H9 (cell line): ENCODE measurements at regions not wholly inside any gene's neighbourhood (a gene's known extent, or its start where the extent isn't known, plus 50 kb on each side); places are given as distances from the start of the nearest gene placed in this dataset.

ENCODE experiments used
- DNase-seq: peaks from one replicate; pipeline ENCODE4 v3.0.0-alpha.2; 2017
- H2AFZ ChIP-seq: one replicate; pipeline ENCODE4 v1.6.1; 2013; ENCODE audit warnings: mild to moderate bottlenecking, low read length, control low read depth, moderate library complexity
- H2AK5ac ChIP-seq: 2 replicates; pipeline ENCODE4 v1.6.1; 2013; ENCODE audit warnings: low read length, control low read depth, mixed read lengths; ENCODE audit not compliant: insufficient read length
- H2BK120ac ChIP-seq: one replicate; pipeline ENCODE4 v1.6.1; 2013; ENCODE audit warnings: low read depth, mild to moderate bottlenecking, low read length, control low read depth, inconsistent platforms; ENCODE audit not compliant: poor library complexity, severe bottlenecking
- H2BK12ac ChIP-seq: 2 replicates; pipeline ENCODE4 v1.6.1; 2013; ENCODE audit warnings: low read length, control low read depth, mixed read lengths, low read depth; ENCODE audit not compliant: insufficient read length
- H2BK15ac ChIP-seq: 2 replicates; pipeline ENCODE4 v1.6.1; 2013; ENCODE audit warnings: low read depth, low read length, control low read depth
- H2BK20ac ChIP-seq: one replicate; pipeline ENCODE4 v1.6.1; 2013; ENCODE audit warnings: low read depth, mild to moderate bottlenecking, low read length, control low read depth, inconsistent platforms; ENCODE audit not compliant: poor library complexity, severe bottlenecking
- H2BK5ac ChIP-seq: 2 replicates; pipeline ENCODE4 v1.6.1; 2013; ENCODE audit warnings: low read length, control low read depth, mixed read lengths; ENCODE audit not compliant: insufficient read length
- H3K14ac ChIP-seq: 2 replicates; pipeline ENCODE4 v1.6.1; 2013; ENCODE audit warnings: low read length, control low read depth; ENCODE audit not compliant: insufficient read depth
- H3K18ac ChIP-seq: 2 replicates; pipeline ENCODE4 v1.6.1; 2013; ENCODE audit warnings: low read depth, mild to moderate bottlenecking, mixed read lengths, low read length, control low read depth; ENCODE audit not compliant: insufficient read length
- H3K23ac ChIP-seq: 2 replicates; pipeline ENCODE4 v1.6.1; 2013; ENCODE audit warnings: low read length, control low read depth, mixed read lengths, low read depth; ENCODE audit not compliant: insufficient read length
- H3K23me2 ChIP-seq: 2 replicates; pipeline ENCODE4 v1.6.1; 2013; ENCODE audit warnings: low read depth, mild to moderate bottlenecking, mixed read lengths, low read length, control low read depth; ENCODE audit not compliant: insufficient read length, poor library complexity, severe bottlenecking
- H3K27ac ChIP-seq: 2 replicates; pipeline ENCODE4 v1.5.1; 2013; ENCODE audit warnings: low read length, control low read depth, mixed read lengths, low read depth; ENCODE audit not compliant: insufficient read length
- H3K27me3 ChIP-seq: 2 replicates; pipeline ENCODE4 v1.6.1; 2013; ENCODE audit warnings: low read length, control low read depth, inconsistent platforms; ENCODE audit not compliant: insufficient read depth
- H3K4ac ChIP-seq: 2 replicates; pipeline ENCODE4 v1.6.1; 2013; ENCODE audit warnings: low read depth, mild to moderate bottlenecking, control low read depth, inconsistent platforms, low read length, moderate library complexity
- H3K4me1 ChIP-seq: 2 replicates; pipeline ENCODE4 v1.6.1; 2013; ENCODE audit warnings: low read length, control low read depth, inconsistent platforms; ENCODE audit not compliant: insufficient read depth
- H3K4me2 ChIP-seq: 2 replicates; pipeline ENCODE4 v1.6.1; 2013; ENCODE audit warnings: low read length, control low read depth, mixed read lengths; ENCODE audit not compliant: insufficient read length, insufficient read depth
- H3K56ac ChIP-seq: 2 replicates; pipeline ENCODE4 v1.6.1; 2013; ENCODE audit warnings: low read depth, mild to moderate bottlenecking, mixed read lengths, low read length, control low read depth; ENCODE audit not compliant: insufficient read length
- H3K79me1 ChIP-seq: 2 replicates; pipeline ENCODE4 v1.6.1; 2013; ENCODE audit warnings: low read depth, mild to moderate bottlenecking, moderate library complexity, low read length, control low read depth, inconsistent platforms; ENCODE audit not compliant: insufficient read depth, poor library complexity, severe bottlenecking
- H3K79me2 ChIP-seq: 2 replicates; pipeline ENCODE4 v1.6.1; 2013; ENCODE audit warnings: low read length, control low read depth, inconsistent platforms; ENCODE audit not compliant: insufficient read depth
- H3K9ac ChIP-seq: 2 replicates; pipeline ENCODE4 v1.6.1; 2013; ENCODE audit warnings: low read length, control low read depth, mixed read lengths; ENCODE audit not compliant: insufficient read length; ENCODE audit errors: extremely low read depth
- H3K9me3 ChIP-seq: one replicate; pipeline ENCODE4 v1.6.1; 2013; ENCODE audit warnings: low read depth, low read length, inconsistent platforms; ENCODE audit not compliant: control insufficient read depth
- H3T11ph ChIP-seq: one replicate; pipeline ENCODE4 v1.6.1; 2013; ENCODE audit warnings: mild to moderate bottlenecking, low read length, control low read depth, inconsistent platforms
- H4K20me1 ChIP-seq: one replicate; pipeline ENCODE4 v1.6.1; 2013; ENCODE audit not compliant: control insufficient read depth, insufficient read length, insufficient read depth
- H4K5ac ChIP-seq: 2 replicates; pipeline ENCODE4 v1.6.1; 2013; ENCODE audit warnings: low read depth, mild to moderate bottlenecking, mixed read lengths, low read length, control low read depth; ENCODE audit not compliant: insufficient read length
- H4K8ac ChIP-seq: replicated peaks from 2 replicates; pipeline ENCODE4 v1.6.1; 2013; ENCODE audit warnings: low read length, control low read depth, mixed read lengths, low read depth; ENCODE audit not compliant: insufficient read length
- H4K91ac ChIP-seq: 2 replicates; pipeline ENCODE4 v1.6.1; 2013; ENCODE audit warnings: low read depth, mild to moderate bottlenecking, moderate library complexity, mixed read lengths, low read length, control low read depth; ENCODE audit not compliant: insufficient read length
- H3K27ac Mint-ChIP-seq, 3 experiments: 2 replicates in 2 of 3; 3 replicates in 1 of 3; pipeline ENCODE4 v1.8.0; 2020 to 2021; ENCODE audit warnings: mixed read lengths in 3 of 3, mild to moderate bottlenecking in 1 of 3, moderate library complexity in 1 of 3
- H3K27me3 Mint-ChIP-seq: 2 replicates; pipeline ENCODE4 v1.8.0; 2021; ENCODE audit warnings: low read depth, mild to moderate bottlenecking, moderate library complexity, mixed read lengths
- H3K36me3 Mint-ChIP-seq, 3 experiments: 2 replicates in 2 of 3; 3 replicates in 1 of 3; pipeline ENCODE4 v1.8.0; 2020 to 2021; ENCODE audit warnings: low read depth in 3 of 3, mixed read lengths in 3 of 3; ENCODE audit not compliant: insufficient read depth in 1 of 3
- H3K4me1 Mint-ChIP-seq, 2 experiments: 2 replicates each; pipeline ENCODE4 v1.8.0; 2020; ENCODE audit warnings: mixed read lengths in 2 of 2
- H3K4me3 Mint-ChIP-seq, 2 experiments: 2 replicates in 1 of 2; 3 replicates in 1 of 2; pipeline ENCODE4 v1.8.0; 2020 to 2021; ENCODE audit warnings: mild to moderate bottlenecking in 2 of 2, mixed read lengths in 2 of 2, moderate library complexity in 1 of 2
- H3K9me3 Mint-ChIP-seq, 2 experiments: 2 replicates in 1 of 2; 3 replicates in 1 of 2; pipeline ENCODE4 v1.8.0; 2020; ENCODE audit warnings: mild to moderate bottlenecking in 2 of 2, mixed read lengths in 2 of 2, moderate library complexity in 1 of 2
- WGBS: extraction: QIAGEN DNeasy Blood & Tissue Kit; methylation state at CpG from one replicate; pipeline ENCODE4 v1.1.7; 2013; ENCODE audit warnings: missing lambda C conversion rate, low lambda C conversion rate, mixed read lengths; ENCODE audit not compliant: insufficient read length; ENCODE audit errors: extremely low coverage; 5-methylcytosine and 5-hydroxymethylcytosine counted together
- TF ChIP-seq, protein P1 (sequence below): fragments of 200-600 bp; sonication (generic); conservative IDR thresholded peaks from 3 replicates; pipeline ENCODE4 v1.8.0; 2021; ENCODE audit warnings: antibody characterized with exemption, mild to moderate bottlenecking

DNA sequence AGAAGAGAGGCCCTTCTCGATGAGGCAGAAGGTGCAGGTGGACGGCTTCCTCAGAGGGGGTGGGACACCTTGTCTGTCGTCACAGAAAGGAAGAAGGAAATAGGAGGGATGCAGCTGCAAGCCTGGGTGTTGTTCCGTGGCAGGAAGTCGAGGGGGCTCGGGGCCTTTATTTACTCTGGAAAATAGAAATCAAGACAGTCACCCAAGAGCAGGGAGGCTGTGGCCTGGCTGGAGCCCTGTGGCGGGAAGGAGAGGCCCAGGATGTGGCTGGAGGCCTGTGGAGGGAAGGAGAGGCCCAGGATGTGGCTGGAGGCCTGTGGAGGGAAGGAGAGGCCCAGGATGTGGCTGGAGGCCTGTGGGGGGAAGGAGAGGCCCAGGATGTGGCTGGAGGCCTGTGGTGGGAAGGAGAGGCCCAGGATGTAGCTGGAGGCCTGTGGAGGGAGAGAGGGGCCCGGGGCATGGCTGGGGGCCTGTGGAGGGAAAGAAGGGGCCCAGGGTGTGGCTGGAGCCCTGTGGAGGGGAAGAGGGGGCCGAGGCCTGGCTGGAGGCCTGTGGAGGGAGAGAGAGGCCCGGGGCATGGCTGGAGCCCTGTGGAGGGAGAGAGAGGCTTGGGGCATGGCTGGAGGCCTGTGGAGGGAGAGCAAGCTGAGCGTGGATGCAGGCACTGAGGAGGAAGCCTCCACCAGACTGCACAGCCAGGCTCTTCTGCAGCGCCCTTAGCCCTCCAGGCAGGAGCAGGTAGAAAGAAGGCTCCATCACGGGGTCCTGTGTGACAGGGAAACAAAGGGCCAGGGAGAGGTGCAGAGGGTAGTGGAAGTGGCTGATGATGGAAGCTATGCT is 97.3 kb upstream of the SFMBT2 start:
- Histone ChIP-seq H3K18ac (no peak overlapping the region), H2BK15ac (no peak overlapping the region), H3K79me2 (no peaks in the 10 kb centered on the region; the same call in 1 of the 2 replicates), H3K4ac (no peak overlapping the region), H4K20me1 (no peaks in the 10 kb centered on the region), H4K5ac (no peak overlapping the region), H2AK5ac (no peak overlapping the region), H3K14ac (no peak overlapping the region), H3K56ac (no peak overlapping the region), H4K8ac (no peak overlapping the region), H3K27me3 (no peaks in the 10 kb centered on the region), H4K91ac (no peak overlapping the region), H2BK12ac (no peak overlapping the region), H2AFZ (no peak overlapping the region), H2BK120ac (no peak overlapping the region), H3K9ac (no peak overlapping the region), H2BK5ac (no peak overlapping the region), H3T11ph (no peak overlapping the region), H3K23ac (no peak overlapping the region), H3K4me2 (no peak overlapping the region), H3K9me3 (no peaks in the 10 kb centered on the region), H3K23me2 (no peaks in the 10 kb centered on the region), H3K79me1 (no peaks in the 10 kb centered on the region), H2BK20ac (no peak overlapping the region), H3K27ac (no peak overlapping the region), H3K4me1 (no peaks in the 10 kb centered on the region)
- H3K9me3 Mint-ChIP-seq = peaks cover 31 to 33% of the 10 kb centered on the region in 2 experiments
- WGBS = no CpG with 5 or more reads among the region's 13 CpGs
- peaks cover 7 to 23% (median 8%) of the 10 kb centered on the region in 3 experiments; a peak in 6 of 7 replicates for H3K36me3 Mint-ChIP-seq
- TF ChIP-seq, protein P1, sequence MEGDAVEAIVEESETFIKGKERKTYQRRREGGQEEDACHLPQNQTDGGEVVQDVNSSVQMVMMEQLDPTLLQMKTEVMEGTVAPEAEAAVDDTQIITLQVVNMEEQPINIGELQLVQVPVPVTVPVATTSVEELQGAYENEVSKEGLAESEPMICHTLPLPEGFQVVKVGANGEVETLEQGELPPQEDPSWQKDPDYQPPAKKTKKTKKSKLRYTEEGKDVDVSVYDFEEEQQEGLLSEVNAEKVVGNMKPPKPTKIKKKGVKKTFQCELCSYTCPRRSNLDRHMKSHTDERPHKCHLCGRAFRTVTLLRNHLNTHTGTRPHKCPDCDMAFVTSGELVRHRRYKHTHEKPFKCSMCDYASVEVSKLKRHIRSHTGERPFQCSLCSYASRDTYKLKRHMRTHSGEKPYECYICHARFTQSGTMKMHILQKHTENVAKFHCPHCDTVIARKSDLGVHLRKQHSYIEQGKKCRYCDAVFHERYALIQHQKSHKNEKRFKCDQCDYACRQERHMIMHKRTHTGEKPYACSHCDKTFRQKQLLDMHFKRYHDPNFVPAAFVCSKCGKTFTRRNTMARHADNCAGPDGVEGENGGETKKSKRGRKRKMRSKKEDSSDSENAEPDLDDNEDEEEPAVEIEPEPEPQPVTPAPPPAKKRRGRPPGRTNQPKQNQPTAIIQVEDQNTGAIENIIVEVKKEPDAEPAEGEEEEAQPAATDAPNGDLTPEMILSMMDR = no peak
- no peak overlapping the region for H3K27ac Mint-ChIP-seq
- DNase-seq = no peak
- H3K27me3 Mint-ChIP-seq = peaks cover 7% of the 10 kb centered on the region
- no peak overlapping the region for H3K4me3 Mint-ChIP-seq
- peaks cover 0 to 5% of the 10 kb centered on the region in 2 experiments; a peak in 2 of 4 replicates for H3K4me1 Mint-ChIP-seq
